ENCODE measurements at regions not wholly inside any gene's neighbourhood (a gene's known extent, or its start where the extent isn't known, plus 50 kb on each side); places are given as distances from the start of the nearest gene placed in this dataset.
"Not testable (repeated sequence)": the region's sequence is repeated elsewhere in the genome, so short reads cannot be mapped to it uniquely, and the experiment has no call there.

GRCh38 chr10:77727481-77727880 is 89.9 kb upstream of the KCNMA1 start:
- TF ChIP-seq POLR2AphosphoS5 (IDR thresholded peaks at IDR 0.05) (no peak), CTCF (IDR thresholded peaks at IDR 0.05) (no peak), POLR2A (IDR thresholded peaks at IDR 0.05; ENCODE audit: low read depth) (no peak), EP300 (IDR thresholded peaks at IDR 0.05) (no peak)
- Histone ChIP-seq H3K9me3 (no peaks in the 10 kb centered on the region), H3K4me3 (no peak overlapping the region), H3K27ac (replicated peaks in 1 of 4) (no peak overlapping the region), H3K27me3 (no peaks in the 10 kb centered on the region), H3K4me1 (no peaks in the 10 kb centered on the region), H3K36me3 (no peaks in the 10 kb centered on the region)
- 84% methylated on average over 3 of the region's 3 CpGs for WGBS
- DNase-seq (ENCODE audit: extremely low spot score) = no peak
- intact Hi-C loops (cut with DNase I) = no loop called here

GRCh38 chr10:77726732-77727131 is 89.1 kb upstream of the KCNMA1 start:
- no peak for TF ChIP-seq POLR2AphosphoS5 (IDR thresholded peaks at IDR 0.05)
- no peak for TF ChIP-seq POLR2A (IDR thresholded peaks at IDR 0.05; ENCODE audit: low read depth)
- TF ChIP-seq EP300 (IDR thresholded peaks at IDR 0.05) = no peak
- no peak for TF ChIP-seq CTCF (IDR thresholded peaks at IDR 0.05)
- Histone ChIP-seq H3K27me3 (no peaks in the 10 kb centered on the region), H3K4me1 (no peaks in the 10 kb centered on the region), H3K9me3 (no peaks in the 10 kb centered on the region), H3K27ac (replicated peaks in 1 of 4) (no peak overlapping the region), H3K36me3 (no peaks in the 10 kb centered on the region), H3K4me3 (no peak overlapping the region)
- no peak for DNase-seq (ENCODE audit: extremely low spot score)
- WGBS = 84% methylated on average over 3 of the region's 3 CpGs
- intact Hi-C loops (cut with DNase I) = no loop called here

GRCh38 chr10:77726301-77726700 is 88.7 kb upstream of the KCNMA1 start:
- H3K36me3 ChIP-seq = no peaks in the 10 kb centered on the region
- no peak overlapping the region for H3K27ac ChIP-seq (replicated peaks in 1 of 4)
- intact Hi-C loops (cut with DNase I) = no loop called here
- 86% methylated on average over 1 of the region's 1 CpG for WGBS
- H3K4me3 ChIP-seq = no peak overlapping the region
- no peaks in the 10 kb centered on the region for H3K9me3 ChIP-seq
- no peak for DNase-seq (ENCODE audit: extremely low spot score)
- TF ChIP-seq EP300 (IDR thresholded peaks at IDR 0.05) (no peak), CTCF (IDR thresholded peaks at IDR 0.05) (no peak)
- H3K4me1 ChIP-seq = no peaks in the 10 kb centered on the region
- no peaks in the 10 kb centered on the region for H3K27me3 ChIP-seq

GRCh38 chr10:77724820-77725219 is 87.2 kb upstream of the KCNMA1 start:
- intact Hi-C loops (cut with DNase I) = no loop called here
- no peaks in the 10 kb centered on the region for H3K36me3 ChIP-seq
- H3K4me1 ChIP-seq = no peaks in the 10 kb centered on the region
- no peak overlapping the region for H3K27ac ChIP-seq (replicated peaks in 1 of 4)
- no peaks in the 10 kb centered on the region for H3K27me3 ChIP-seq
- no peak for DNase-seq (ENCODE audit: extremely low spot score)
- H3K4me3 ChIP-seq = no peak overlapping the region
- WGBS = 77% methylated on average over 1 of the region's 2 CpGs
- H3K9me3 ChIP-seq = no peaks in the 10 kb centered on the region
- TF ChIP-seq POLR2A (IDR thresholded peaks at IDR 0.05; ENCODE audit: low read depth) (no peak), POLR2AphosphoS5 (IDR thresholded peaks at IDR 0.05) (no peak), CTCF (IDR thresholded peaks at IDR 0.05) (no peak), EP300 (IDR thresholded peaks at IDR 0.05) (no peak)

- H3K27me3 ChIP-seq = no peaks in the 10 kb centered on the region
- H3K36me3 ChIP-seq = no peaks in the 10 kb centered on the region
- TF ChIP-seq EP300 (IDR thresholded peaks at IDR 0.05) (no peak), POLR2A (IDR thresholded peaks at IDR 0.05; ENCODE audit: low read depth) (no peak), POLR2AphosphoS5 (IDR thresholded peaks at IDR 0.05) (no peak), CTCF (IDR thresholded peaks at IDR 0.05) (no peak)
- intact Hi-C loops (cut with DNase I) = no loop called here
- WGBS = 87% methylated on average over 5 of the region's 5 CpGs
- H3K4me1 ChIP-seq = no peaks in the 10 kb centered on the region
- H3K9me3 ChIP-seq = no peaks in the 10 kb centered on the region
- no peak overlapping the region for H3K4me3 ChIP-seq
- no peak for DNase-seq (ENCODE audit: extremely low spot score)
- H3K27ac ChIP-seq (replicated peaks in 1 of 4) = no peak overlapping the region
Measured at GRCh38 chr10:77723376-77723775, 85.8 kb upstream of the KCNMA1 start.

- H3K27ac ChIP-seq (replicated peaks in 1 of 4); DNase-seq (ENCODE audit: extremely low spot score); intact Hi-C loops (cut with DNase I); H3K27me3 ChIP-seq; H3K4me3 ChIP-seq; H3K4me1 ChIP-seq; H3K9me3 ChIP-seq; H3K36me3 ChIP-seq: not testable (repeated sequence)
- WGBS = 36% methylated on average over 3 of the region's 3 CpGs
Measured at GRCh38 chr10:77722956-77723355, 85.3 kb upstream of the KCNMA1 start.

All from esophagus muscularis mucosa (tissue), 4 donors.